Lung (tissue), 11 donors: ENCODE measurements at regions not wholly inside any gene's neighbourhood (a gene's known extent, or its start where the extent isn't known, plus 50 kb on each side); places are given as distances from the start of the nearest gene placed in this dataset.
A peak's percentile ranks its signal among the peaks of the same experiment; 100 is the strongest.

Experiments
- ATAC-seq: fragments of 200-7000 bp; cut with Tn5 transposase; one replicate; pipeline ENCODE4 v1.9.1; 2020; ENCODE audit warnings: moderate number of reproducible peaks; ENCODE audit not compliant: insufficient read depth, low FRiP score
- DNase-seq, 3 donors: peaks; one replicate each; pipeline ENCODE4 v3.0.0-alpha.2; 2013 to 2017
- H3K27ac ChIP-seq, 2 donors: one replicate each; pipeline ENCODE4 v1.5.1; 2013; ENCODE audit warnings: mild to moderate bottlenecking in 2 of 2, moderate library complexity in 2 of 2, control low read depth in 1 of 2, inconsistent platforms in 1 of 2, low read depth in 1 of 2, low read length in 1 of 2
- H3K27me3 ChIP-seq, 3 donors: one replicate each; pipeline ENCODE4 v1.5.1; 2013; ENCODE audit warnings: low read length in 2 of 3; ENCODE audit not compliant: control insufficient read depth in 3 of 3, insufficient read depth in 3 of 3
- H3K36me3 ChIP-seq, 4 donors: one replicate each; pipeline ENCODE4 v1.5.1; 2013; ENCODE audit warnings: low read length in 4 of 4, mild to moderate bottlenecking in 1 of 4, moderate library complexity in 1 of 4; ENCODE audit not compliant: control insufficient read depth in 4 of 4, insufficient read depth in 4 of 4
- H3K4me1 ChIP-seq, 5 donors: one replicate each; pipeline ENCODE4 v1.5.1; 2013; ENCODE audit warnings: low read length in 5 of 5, mild to moderate bottlenecking in 2 of 5, moderate library complexity in 1 of 5; ENCODE audit not compliant: control insufficient read depth in 5 of 5, insufficient read depth in 5 of 5
- H3K4me3 ChIP-seq: one replicate; pipeline ENCODE4 v1.5.1; 2013; ENCODE audit warnings: mild to moderate bottlenecking, control low read depth, moderate library complexity
- H3K9ac ChIP-seq, 2 donors: one replicate each; pipeline ENCODE4 v1.5.1; 2013; ENCODE audit warnings: low read length in 2 of 2, control low read depth in 1 of 2; ENCODE audit not compliant: insufficient read depth in 1 of 2
- H3K9me3 ChIP-seq, 4 donors: one replicate each; pipeline ENCODE4 v1.5.1; 2013; ENCODE audit warnings: low read length in 3 of 4, mild to moderate bottlenecking in 1 of 4, moderate library complexity in 1 of 4; ENCODE audit not compliant: control insufficient read depth in 4 of 4, insufficient read depth in 3 of 4
- WGBS, 2 donors: extraction: QIAGEN DNeasy Blood & Tissue Kit; methylation state at CpG; one replicate each; pipeline ENCODE4 v1.1.7; 2013; 5-methylcytosine and 5-hydroxymethylcytosine counted together
- TF ChIP-seq, protein P1 (sequence below): IDR thresholded peaks from 2 replicates; pipeline ENCODE4 v1.5.1; 2012; ENCODE audit warnings: mild to moderate bottlenecking; ENCODE audit errors: control extremely low read depth, extremely low read depth
- donor health status: control.
- donor health status: control.
- donor health status: Bipolar disorder and iron deficiency.
- donor health status: healthy.
- donor health status: DM: yes; HTN: yes; CAD: no.

DNA sequence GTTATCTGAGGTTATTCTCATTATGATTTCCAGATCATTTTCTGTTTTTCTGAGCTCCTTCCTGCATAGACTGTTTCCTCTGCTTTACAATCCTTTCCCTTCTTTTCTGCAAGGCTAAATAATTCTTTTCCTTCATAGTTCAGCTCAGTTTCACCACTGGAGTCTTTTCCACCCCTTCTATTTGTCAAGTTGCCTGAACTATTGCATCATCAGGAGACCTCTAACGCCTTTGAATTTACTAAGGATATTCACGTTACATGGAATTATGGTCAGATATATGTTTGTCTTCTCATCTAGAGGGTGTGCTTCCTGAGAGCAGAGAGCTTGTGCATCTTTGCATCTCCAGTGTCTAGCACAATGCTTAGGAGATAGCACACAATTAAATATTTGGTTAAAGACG is 140.4 kb upstream of the CA10 start:
- Histone ChIP-seq H3K4me1 (no peaks in the 10 kb centered on the region), H3K27me3 (no peaks in the 10 kb centered on the region), H3K36me3 (no peaks in the 10 kb centered on the region), H3K27ac (no peak overlapping the region), H3K9me3 (no peaks in the 10 kb centered on the region), H3K4me3 (no peak overlapping the region), H3K9ac (no peak overlapping the region)
- 68 to 78% methylated on average over 3 of the region's 3 CpGs for WGBS, 2 donors
- DNase-seq (no peak), ATAC-seq (no peak)
- TF ChIP-seq, protein P1, sequence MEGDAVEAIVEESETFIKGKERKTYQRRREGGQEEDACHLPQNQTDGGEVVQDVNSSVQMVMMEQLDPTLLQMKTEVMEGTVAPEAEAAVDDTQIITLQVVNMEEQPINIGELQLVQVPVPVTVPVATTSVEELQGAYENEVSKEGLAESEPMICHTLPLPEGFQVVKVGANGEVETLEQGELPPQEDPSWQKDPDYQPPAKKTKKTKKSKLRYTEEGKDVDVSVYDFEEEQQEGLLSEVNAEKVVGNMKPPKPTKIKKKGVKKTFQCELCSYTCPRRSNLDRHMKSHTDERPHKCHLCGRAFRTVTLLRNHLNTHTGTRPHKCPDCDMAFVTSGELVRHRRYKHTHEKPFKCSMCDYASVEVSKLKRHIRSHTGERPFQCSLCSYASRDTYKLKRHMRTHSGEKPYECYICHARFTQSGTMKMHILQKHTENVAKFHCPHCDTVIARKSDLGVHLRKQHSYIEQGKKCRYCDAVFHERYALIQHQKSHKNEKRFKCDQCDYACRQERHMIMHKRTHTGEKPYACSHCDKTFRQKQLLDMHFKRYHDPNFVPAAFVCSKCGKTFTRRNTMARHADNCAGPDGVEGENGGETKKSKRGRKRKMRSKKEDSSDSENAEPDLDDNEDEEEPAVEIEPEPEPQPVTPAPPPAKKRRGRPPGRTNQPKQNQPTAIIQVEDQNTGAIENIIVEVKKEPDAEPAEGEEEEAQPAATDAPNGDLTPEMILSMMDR = no peak

DNA sequence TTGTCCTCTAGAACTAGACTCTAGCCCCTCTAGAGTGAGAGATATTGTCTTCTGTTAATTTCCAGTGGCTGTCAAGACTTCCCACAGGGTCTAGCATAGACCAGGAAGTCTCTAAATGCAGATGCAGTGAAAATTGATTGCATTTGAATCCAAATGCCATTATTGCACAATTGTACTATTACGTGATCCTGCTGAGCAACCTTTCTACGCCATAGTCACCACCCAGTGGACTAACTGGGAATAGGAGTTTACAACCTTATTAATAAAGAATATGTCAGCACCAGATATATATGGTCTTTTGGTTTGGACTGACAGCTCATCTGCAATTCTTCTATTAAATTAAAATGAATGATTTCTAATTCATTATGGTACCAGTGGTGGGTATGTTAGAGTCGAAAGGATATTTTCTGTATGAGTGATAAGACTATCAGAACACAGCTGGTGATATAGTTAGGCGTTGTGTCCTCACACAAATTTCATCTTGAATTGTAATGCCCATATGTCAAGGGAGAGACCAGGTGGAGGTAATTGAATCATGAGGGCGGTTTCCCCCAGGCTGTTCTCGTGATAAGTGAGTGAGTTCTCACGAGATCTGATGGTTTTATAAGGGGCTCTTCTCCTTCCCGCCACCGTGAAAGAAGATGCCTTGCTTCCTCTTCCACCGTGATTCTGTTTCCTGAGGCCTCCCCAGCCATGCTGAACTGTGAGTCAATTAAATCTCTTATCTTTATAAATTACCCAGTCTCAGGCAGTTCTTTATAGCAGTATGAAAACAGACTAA is 138.9 kb upstream of the CA10 start:
- no peak overlapping the region for H3K4me3 ChIP-seq
- no peak overlapping the region for H3K27ac ChIP-seq
- H3K9ac ChIP-seq = no peak overlapping the region
- no peaks in the 10 kb centered on the region for H3K27me3 ChIP-seq
- DNase-seq (peak in 2 of 3 donors; percentile 0 to 4), ATAC-seq (no peak)
- no peaks in the 10 kb centered on the region for H3K36me3 ChIP-seq
- H3K9me3 ChIP-seq = no peaks in the 10 kb centered on the region
- 56 to 61% methylated on average over 10 of the region's 10 CpGs for WGBS, 2 donors
- no peaks in the 10 kb centered on the region for H3K4me1 ChIP-seq
- TF ChIP-seq, protein P1 = no peak

DNA sequence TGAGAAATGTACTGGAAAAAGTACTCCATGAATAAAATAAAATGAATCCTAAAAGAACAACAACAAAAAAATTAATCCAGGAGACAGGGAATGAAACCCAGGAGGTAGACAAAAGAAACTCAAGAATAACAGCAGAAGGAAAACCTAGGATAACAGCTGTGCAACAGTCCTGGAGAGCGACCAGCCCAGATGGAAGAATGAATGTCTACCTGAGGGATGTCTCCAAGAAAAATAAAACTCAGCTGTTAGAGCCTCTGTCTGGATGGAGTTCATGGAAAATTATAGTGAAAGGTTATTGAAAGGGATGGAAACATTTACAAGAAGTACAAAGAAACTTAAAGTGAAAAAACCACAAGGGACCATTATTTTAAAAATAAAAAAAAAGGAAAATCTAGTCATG is 135.8 kb upstream of the CA10 start:
- Histone ChIP-seq H3K4me3 (no peak overlapping the region), H3K9me3 (peaks cover 0 to 3% (median 0%) of the 10 kb centered on the region in 4 donors), H3K36me3 (no peaks in the 10 kb centered on the region), H3K27me3 (no peaks in the 10 kb centered on the region), H3K27ac (no peak overlapping the region), H3K9ac (no peak overlapping the region), H3K4me1 (no peaks in the 10 kb centered on the region)
- TF ChIP-seq, protein P1 = no peak
- DNase-seq (no peak), ATAC-seq (no peak)
- WGBS, 2 donors = 82 to 88% methylated on average over 1 of the region's 1 CpG

DNA sequence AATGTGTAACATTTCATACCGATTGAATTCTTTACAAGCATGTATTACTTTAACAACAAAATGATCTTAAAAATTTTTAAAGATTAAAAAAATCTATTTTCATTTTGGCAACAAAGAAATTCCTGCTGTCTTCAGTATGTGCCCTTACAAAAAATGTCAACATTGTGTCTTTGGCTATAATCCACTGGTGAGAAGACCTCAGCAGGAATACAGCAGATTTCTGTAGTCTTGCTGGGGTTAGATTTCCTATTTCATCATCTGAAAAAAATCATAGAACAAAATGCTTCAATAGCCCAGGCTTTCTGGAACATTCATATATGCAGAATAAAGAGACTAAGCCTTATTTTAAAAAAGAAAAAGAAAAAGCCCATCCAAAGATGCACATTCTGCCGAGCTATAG is 129.1 kb upstream of the CA10 start:
- 93 to 94% methylated on average over 2 of the region's 2 CpGs for WGBS, 2 donors
- H3K9ac ChIP-seq = no peak overlapping the region
- H3K9me3 ChIP-seq = peaks cover 0 to 6% (median 0%) of the 10 kb centered on the region in 4 donors
- ATAC-seq (no peak), DNase-seq (no peak)
- H3K4me3 ChIP-seq = no peak overlapping the region
- TF ChIP-seq, protein P1 = no peak
- no peaks in the 10 kb centered on the region for H3K27me3 ChIP-seq
- H3K27ac ChIP-seq = no peak overlapping the region
- H3K4me1 ChIP-seq = no peaks in the 10 kb centered on the region
- no peaks in the 10 kb centered on the region for H3K36me3 ChIP-seq
